HG03354 (cell line): ENCODE measurements at regions not wholly inside any gene's neighbourhood (a gene's known extent, or its start where the extent isn't known, plus 50 kb on each side); places are given as distances from the start of the nearest gene placed in this dataset.

Experiments
- ATAC-seq: cut with Tn5 transposase; IDR thresholded peaks from one replicate; pipeline ENCODE4 v1.9.1; 2021; ENCODE audit warnings: mild to moderate bottlenecking; ENCODE audit not compliant: unreplicated experiment, poor library complexity, severe bottlenecking

- ATAC-seq: no peak
These were observed 185.7 kb downstream of the OPA1 start for GRCh38 chr3:193778676-193779075.

DNA sequence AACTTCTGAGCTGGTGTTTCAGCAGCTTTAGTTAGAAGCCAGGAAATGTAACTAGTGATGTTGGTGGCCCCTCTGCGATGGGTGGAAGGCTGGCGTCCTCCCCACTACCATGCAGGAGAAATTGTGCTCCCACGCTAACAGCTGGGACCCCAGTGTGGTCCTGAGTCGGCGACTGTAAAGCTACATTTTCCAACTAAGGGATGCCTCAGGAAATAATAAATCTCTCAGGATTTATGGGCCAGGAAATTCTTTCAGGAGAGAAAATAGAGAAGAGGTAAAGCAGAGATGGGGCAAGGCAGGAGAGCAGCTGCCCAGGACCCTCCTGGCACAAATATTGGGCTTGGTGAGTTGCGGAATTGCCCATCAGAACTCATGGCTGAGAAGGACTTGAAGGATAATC, 186.9 kb downstream of the OPA1 start:
- no peak for ATAC-seq

DNA sequence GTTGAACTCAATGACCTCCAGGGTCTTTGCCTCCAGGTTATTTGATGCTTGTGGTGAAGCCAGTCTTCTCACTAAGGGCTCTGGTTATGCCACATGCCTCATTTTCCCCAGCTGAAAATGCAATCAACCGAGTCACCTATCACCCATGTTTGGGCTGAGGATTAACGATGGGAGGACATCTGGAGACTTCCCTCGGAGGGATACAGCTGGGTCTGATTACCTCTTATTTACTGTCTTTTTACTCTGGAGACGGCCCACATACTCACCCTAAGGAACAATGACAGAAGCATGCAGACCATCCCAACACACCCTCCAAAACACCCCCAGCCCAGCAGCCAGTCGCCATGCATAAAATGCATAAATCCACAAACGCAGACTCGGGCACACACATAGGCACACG, 187.4 kb downstream of the OPA1 start:
- no peak for ATAC-seq

GRCh38 chr3:193780810-193781478, 187.9 kb downstream of the OPA1 start:
- ATAC-seq: no peak

- no peak for ATAC-seq
These were observed 189.3 kb downstream of the OPA1 start for GRCh38 chr3:193782276-193782647.

DNA sequence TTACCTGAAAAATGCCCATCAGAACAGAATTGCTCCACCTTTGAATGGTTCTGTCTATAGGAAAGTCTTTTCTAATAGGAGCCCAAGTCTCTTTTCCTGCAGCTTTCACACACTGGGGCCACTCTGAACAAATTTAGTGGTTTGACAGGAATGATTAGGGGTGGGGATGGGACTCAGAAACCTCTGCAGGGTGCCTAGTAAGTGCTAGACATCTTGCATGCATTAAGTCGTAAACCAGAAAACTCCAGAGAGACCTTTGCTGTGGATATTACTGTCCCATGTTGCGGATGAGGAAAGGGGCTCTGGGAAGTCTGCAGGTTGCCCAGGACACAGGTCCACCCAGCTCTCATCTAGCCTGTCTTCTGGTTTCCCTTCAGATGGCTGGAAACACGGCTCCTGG, 189.7 kb downstream of the OPA1 start:
- no peak for ATAC-seq

DNA sequence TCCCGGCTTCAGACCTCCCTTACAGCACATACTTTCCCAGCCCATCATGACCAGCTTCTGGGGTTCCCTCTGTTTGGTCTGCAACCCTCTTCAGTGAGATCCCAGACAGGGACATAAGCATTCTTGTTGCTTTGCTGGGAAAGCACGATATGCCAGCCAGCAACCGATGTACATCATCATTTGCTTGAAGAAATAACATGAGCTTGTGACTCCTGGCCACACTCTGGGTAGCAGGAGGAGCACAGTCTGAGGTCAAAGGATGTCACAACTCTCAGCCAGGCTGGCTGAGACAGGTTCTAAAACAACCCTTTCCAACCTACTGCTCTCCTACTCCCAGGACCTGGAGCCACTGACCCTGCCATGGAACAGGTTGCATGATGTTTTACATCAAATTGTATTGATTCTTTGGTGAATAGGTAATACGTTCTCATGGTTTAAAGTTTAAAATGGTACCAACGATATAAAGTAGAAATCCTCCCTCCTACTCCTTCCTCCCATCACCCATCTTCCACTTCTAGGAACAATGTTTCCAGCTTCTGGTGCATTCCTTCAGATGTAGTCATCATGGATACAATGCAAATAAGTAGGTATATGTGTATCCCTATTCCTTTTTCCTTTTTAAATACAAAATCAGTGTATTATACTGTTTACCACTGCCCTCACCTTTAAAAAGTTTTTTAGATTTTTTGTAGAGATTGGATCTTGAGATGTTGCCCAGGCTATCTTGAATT, 190.3 kb downstream of the OPA1 start:
- ATAC-seq: no peak

DNA sequence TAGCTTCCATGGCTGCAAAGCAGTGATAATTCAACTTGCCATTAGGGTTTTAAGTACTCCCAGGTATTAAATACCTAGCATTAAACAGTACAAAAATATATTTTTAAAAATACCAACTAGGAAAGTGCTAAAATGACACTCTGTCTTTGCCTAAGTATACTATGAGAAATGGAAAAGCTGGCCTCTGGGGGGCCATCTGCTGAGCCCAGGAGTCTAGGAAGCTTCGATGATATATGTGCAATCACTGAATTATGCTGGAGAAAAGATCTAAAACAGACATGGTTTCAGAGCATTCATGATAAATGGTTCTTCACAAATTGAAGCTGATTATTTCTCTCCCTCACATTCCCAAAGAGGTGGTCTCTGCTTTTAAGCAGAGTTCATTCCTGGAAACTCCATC, 191.8 kb downstream of the OPA1 start:
- ATAC-seq: no peak

DNA sequence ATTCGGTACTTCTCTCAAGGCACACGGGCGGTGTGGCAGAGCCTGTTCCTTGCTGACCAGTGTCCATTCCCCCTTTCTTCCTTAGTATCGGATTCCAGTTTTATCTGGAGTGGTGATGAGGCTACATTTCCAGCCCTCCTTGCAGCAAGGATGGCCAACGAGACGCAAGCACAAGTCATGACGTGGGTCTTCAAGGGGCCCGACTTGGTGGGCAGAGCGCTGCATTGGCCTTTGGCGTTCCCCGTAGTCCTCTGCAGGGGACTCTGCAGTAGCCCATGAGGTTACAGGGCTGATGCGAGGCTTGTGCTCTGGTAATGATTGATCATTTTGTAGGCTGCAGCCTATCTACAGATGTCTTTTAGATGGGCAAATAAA, 194.5 kb downstream of the OPA1 start:
- no peak for ATAC-seq

GRCh38 chr3:193788189-193788991, 195.4 kb downstream of the OPA1 start:
- ATAC-seq: peak; percentile 93

DNA sequence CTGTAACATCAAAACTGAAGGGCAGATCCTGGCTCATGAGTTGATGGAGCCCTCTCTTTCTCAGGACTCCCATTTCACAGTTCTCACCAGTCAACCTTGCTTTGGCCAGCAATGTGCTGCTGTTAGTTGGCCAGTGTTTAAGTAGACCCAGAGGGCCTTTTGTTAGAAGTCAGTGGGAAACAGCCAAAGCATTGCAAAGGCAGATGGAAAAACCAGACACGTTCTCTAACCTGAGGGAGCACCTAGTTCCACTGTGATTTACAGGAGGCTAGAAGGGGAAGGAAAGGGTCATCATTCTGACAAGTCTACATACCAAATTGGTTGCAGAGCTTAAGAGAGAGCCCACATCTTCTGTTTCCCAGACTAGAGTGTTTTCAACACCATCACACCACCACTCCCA, 196.4 kb downstream of the OPA1 start:
- ATAC-seq: no peak

- no peak for ATAC-seq
These were observed 197.3 kb downstream of the OPA1 start for GRCh38 chr3:193790086-193790990.

- ATAC-seq: no peak
These were observed 198.3 kb downstream of the OPA1 start for GRCh38 chr3:193791041-193792032.

GRCh38 chr3:193793123-193793522, 200.1 kb downstream of the OPA1 start:
- ATAC-seq: no peak

- no peak for ATAC-seq
These were observed 201.2 kb downstream of the OPA1 start for GRCh38 chr3:193794002-193794881.

DNA sequence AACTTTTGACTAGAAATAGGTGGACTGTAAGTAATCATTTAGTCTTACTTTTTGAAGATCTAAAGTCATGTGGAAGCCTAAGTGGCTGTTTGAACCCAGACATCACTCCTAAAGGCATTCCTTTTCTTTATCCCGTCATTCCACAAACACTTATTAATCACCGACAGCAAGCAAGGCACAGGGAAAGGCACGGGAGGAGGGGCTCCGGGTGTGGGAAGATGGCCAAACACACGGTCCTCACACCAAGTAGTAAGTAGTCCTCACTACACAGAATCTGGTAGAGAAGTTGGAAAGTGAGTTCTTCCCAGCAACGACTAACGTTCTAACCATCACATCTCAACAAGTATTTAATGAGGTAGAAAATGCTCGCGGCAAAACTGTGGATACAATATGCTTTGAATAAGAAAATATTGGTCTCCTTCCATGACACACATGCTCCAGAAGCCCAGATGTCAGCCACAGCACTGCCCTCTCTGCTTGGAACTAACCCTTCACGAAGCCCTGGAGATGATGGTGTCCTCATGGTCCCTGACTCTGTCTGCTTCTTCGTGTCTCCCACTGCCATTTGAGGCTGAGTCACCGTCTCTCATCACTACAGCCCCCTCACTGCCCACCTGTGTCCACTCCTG, 202.2 kb downstream of the OPA1 start:
- no peak for ATAC-seq

DNA sequence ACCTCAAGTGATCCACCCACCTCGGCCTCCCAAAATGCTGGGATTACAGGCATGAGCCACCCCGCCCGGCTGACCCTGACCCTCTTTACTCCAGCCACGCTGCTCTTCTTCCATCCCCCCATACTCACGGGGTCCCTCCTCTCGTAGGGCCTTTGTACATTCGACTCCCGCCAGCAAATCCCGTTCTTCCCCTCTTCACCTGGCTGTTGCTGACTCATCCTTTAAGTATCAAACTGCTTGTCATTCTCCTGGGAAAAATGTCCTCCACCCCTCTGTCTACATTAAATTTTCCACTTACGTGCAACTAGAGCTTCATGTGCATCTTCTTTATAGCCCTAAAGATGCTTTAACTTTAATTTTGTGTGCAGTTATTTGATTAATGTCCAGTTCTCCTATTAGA, 203.1 kb downstream of the OPA1 start:
- no peak for ATAC-seq
